ENCODE measurements at regions not wholly inside any gene's neighbourhood (a gene's known extent, or its start where the extent isn't known, plus 50 kb on each side); places are given as distances from the start of the nearest gene placed in this dataset.

- Histone ChIP-seq H2AFZ (ENCODE audit: low read depth, low read length, poor library complexity, severe bottlenecking) (no peak overlapping the region), H4K20me1 (ENCODE audit: insufficient read depth) (no peaks in the 10 kb centered on the region), H3K4me3 (replicated peaks in 1 of 2; ENCODE audit: low read depth in 1 of 2, low read length in 2 of 2) (no peak overlapping the region), H3K4me1 (ENCODE audit: control insufficient read depth in 1 of 2, insufficient read depth in 2 of 2, low read length in 2 of 2) (peaks cover 21 to 50% of the 10 kb centered on the region in 2 experiments), H3K4me2 (ENCODE audit: low read length) (peak overlapping the region; percentile 34), H3K9me3 (ENCODE audit: control insufficient read depth in 1 of 2, insufficient read depth in 1 of 2, low read depth in 1 of 2, low read length in 2 of 2) (peaks cover 0 to 8% of the 10 kb centered on the region in 2 experiments; a peak in 1 of 4 replicates), H3K9ac (ENCODE audit: low read length) (peak overlapping the region; percentile 10), H3K27ac (ENCODE audit: low read depth, low read length) (peak overlapping the region; percentile 44; the same call in 1 of the 2 replicates), H3K36me3 (ENCODE audit: control insufficient read depth in 1 of 2, insufficient read depth in 2 of 2, low read length in 2 of 2) (peaks cover 0 to 21% of the 10 kb centered on the region in 2 experiments; a peak in 1 of 4 replicates), H3K79me2 (ENCODE audit: insufficient read depth, low read length) (peaks cover 10% of the 10 kb centered on the region; the same call in 1 of the 2 replicates), H3K27me3 (ENCODE audit: insufficient read depth, low read length) (no peaks in the 10 kb centered on the region), H3K9me2 (ENCODE audit: insufficient read depth) (no peaks in the 10 kb centered on the region)
- TF ChIP-seq POLR2A (IDR thresholded peaks at IDR 0.05; ENCODE audit: borderline replicate concordance, extremely low read depth, insufficient read depth, insufficient read length) (no peak), JUND (IDR thresholded peaks at IDR 0.05) (0 out of 2 replicates have a peak, but pooled peaks have one; percentile 9), REST (IDR thresholded peaks at IDR 0.05; ENCODE audit: low read depth) (no peak), SP1 (IDR thresholded peaks at IDR 0.05; ENCODE audit: low read depth) (0 out of 2 replicates have a peak, but pooled peaks have one; percentile 23), SIN3A (IDR thresholded peaks at IDR 0.05; ENCODE audit: low read depth) (no peak), RAD21 (IDR thresholded peaks at IDR 0.05; ENCODE audit: low read depth) (no peak), CBX3 (IDR thresholded peaks at IDR 0.05; ENCODE audit: low read depth) (no peak), FOSL1 (IDR thresholded peaks at IDR 0.05; ENCODE audit: low read depth) (peak; percentile 29; the same call in 1 of the 2 replicates), ZBTB33 (IDR thresholded peaks at IDR 0.05; ENCODE audit: extremely low read depth, insufficient replicate concordance, low read length) (no peak), CTCF (IDR thresholded peaks at IDR 0.05 in 2 of 3, conservative IDR thresholded peaks at IDR 0.05 in 1 of 3; ENCODE audit: borderline replicate concordance in 1 of 3, insufficient read depth in 1 of 3, low read depth in 2 of 3, low read length in 2 of 3) (no peak), POLR2AphosphoS5 (IDR thresholded peaks at IDR 0.05; ENCODE audit: low read depth, low read length) (no peak), ELF1 (IDR thresholded peaks at IDR 0.05; ENCODE audit: borderline replicate concordance, low read depth) (no peak)
- BruUV-seq (replicated peaks): no TSS peak
- DNase-seq (ENCODE audit: low read depth, low spot score): no peak
- intact Hi-C loops (cut with micrococcal nuclease): no loop called here
- RAD21 ChIA-PET (ENCODE audit: low non-redundant PET in 1 of 2, low total read pairs in 2 of 2, uncharacterized antibody in 2 of 2, unreplicated experiment in 2 of 2): no interaction called here
- ATAC-seq: no peak
- CTCF ChIA-PET: interaction anchor here (1.6 to 2.6 kb wide), 2 partner anchors 11 kb away, joined by 12 to 14 read pairs; no protein-coding TSS in a partner anchor
- POLR2A ChIA-PET: interaction anchor here (0.7 to 2.9 kb wide), 3 partner anchors 10 to 58 kb away, joined by 3 to 24 read pairs (median 3); no protein-coding TSS in a partner anchor
Measured at GRCh38 chr7:130970696-130971095, 236.7 kb upstream of the KLF14 start.
